Prostate gland (tissue), 2 donors: ENCODE measurements at regions not wholly inside any gene's neighbourhood (a gene's known extent, or its start where the extent isn't known, plus 50 kb on each side); places are given as distances from the start of the nearest gene placed in this dataset.

Experiments
- POLR2AphosphoS5 ChIP-seq: sonication (generic); formaldehyde crosslinking; IDR thresholded peaks from one replicate; pipeline ENCODE4 v1.6.1; 2017; ENCODE audit warnings: antibody characterized with exemption
- TF ChIP-seq, protein P1 (sequence below), 4 experiments: fragments of 200-600 bp in 2 of 4; fragments of 450-650 bp in 2 of 4; sonication (generic) in 2 of 4; IDR thresholded peaks; 1 replicate in 3 of 4; 2 replicates in 1 of 4; pipeline ENCODE4 v1.5.1; 2016 to 2019; ENCODE audit warnings: antibody characterized with exemption in 4 of 4, mild to moderate bottlenecking in 2 of 4, moderate library complexity in 2 of 4

GRCh38 chr18:72940509-72940908 lies 72.7 kb upstream of the NETO1 start:
- no peak for TF ChIP-seq POLR2AphosphoS5
- TF ChIP-seq, protein P1, sequence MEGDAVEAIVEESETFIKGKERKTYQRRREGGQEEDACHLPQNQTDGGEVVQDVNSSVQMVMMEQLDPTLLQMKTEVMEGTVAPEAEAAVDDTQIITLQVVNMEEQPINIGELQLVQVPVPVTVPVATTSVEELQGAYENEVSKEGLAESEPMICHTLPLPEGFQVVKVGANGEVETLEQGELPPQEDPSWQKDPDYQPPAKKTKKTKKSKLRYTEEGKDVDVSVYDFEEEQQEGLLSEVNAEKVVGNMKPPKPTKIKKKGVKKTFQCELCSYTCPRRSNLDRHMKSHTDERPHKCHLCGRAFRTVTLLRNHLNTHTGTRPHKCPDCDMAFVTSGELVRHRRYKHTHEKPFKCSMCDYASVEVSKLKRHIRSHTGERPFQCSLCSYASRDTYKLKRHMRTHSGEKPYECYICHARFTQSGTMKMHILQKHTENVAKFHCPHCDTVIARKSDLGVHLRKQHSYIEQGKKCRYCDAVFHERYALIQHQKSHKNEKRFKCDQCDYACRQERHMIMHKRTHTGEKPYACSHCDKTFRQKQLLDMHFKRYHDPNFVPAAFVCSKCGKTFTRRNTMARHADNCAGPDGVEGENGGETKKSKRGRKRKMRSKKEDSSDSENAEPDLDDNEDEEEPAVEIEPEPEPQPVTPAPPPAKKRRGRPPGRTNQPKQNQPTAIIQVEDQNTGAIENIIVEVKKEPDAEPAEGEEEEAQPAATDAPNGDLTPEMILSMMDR (IDR thresholded peaks at IDR 0.05), result no peak
